Spleen (tissue), 11 donors: ENCODE measurements at regions not wholly inside any gene's neighbourhood (a gene's known extent, or its start where the extent isn't known, plus 50 kb on each side); places are given as distances from the start of the nearest gene placed in this dataset.
A peak's percentile ranks its signal among the peaks of the same experiment; 100 is the strongest.

Experiments
- DNase-seq: peaks from one replicate; pipeline ENCODE4 v3.0.0-alpha.2; 2020
- H3K27ac ChIP-seq, 8 donors: fragments of 200-600 bp; sonication (generic) in 7 of 8; 1 replicate in 4 of 8; 2 replicates in 4 of 8; pipeline versions ENCODE4 v1.5.0 to v1.8.0; 2016 to 2021; ENCODE audit warnings: inconsistent platforms in 4 of 8, mild to moderate bottlenecking in 4 of 8, moderate library complexity in 1 of 8
- H3K27me3 ChIP-seq, 7 donors: fragments of 200-600 bp; sonication (generic) in 6 of 7; replicated peaks in 1 of 7; 1 replicate in 4 of 7; 2 replicates in 3 of 7; pipeline versions ENCODE4 v1.5.0 to v1.8.0; 2016 to 2021; ENCODE audit warnings: inconsistent platforms in 3 of 7, mild to moderate bottlenecking in 1 of 7
- H3K36me3 ChIP-seq, 6 donors: fragments of 200-600 bp; sonication (generic) in 5 of 6; 1 replicate in 4 of 6; 2 replicates in 2 of 6; pipeline versions ENCODE4 v1.5.0 to v1.8.0; 2016 to 2021; ENCODE audit warnings: inconsistent platforms in 2 of 6
- H3K4me1 ChIP-seq, 6 donors: fragments of 200-600 bp; sonication (generic) in 5 of 6; 1 replicate in 3 of 6; 2 replicates in 3 of 6; pipeline versions ENCODE4 v1.5.0 to v1.8.0; 2016 to 2021; ENCODE audit warnings: inconsistent platforms in 3 of 6
- H3K4me3 ChIP-seq, 8 donors: fragments of 200-600 bp; sonication (generic) in 7 of 8; 1 replicate in 4 of 8; 2 replicates in 4 of 8; pipeline versions ENCODE4 v1.5.0 to v1.8.0; 2016 to 2021; ENCODE audit warnings: inconsistent platforms in 4 of 8, mild to moderate bottlenecking in 4 of 8, moderate library complexity in 2 of 8
- H3K9me3 ChIP-seq, 8 donors: fragments of 200-600 bp; sonication (generic) in 7 of 8; 1 replicate in 4 of 8; 2 replicates in 4 of 8; pipeline versions ENCODE4 v1.5.0 to v1.8.0; 2016 to 2021; ENCODE audit warnings: inconsistent platforms in 4 of 8
- POLR2A ChIP-seq, 3 donors: fragments of 450-650 bp; IDR thresholded peaks; one replicate each; pipeline ENCODE4 v1.5.1; 2017; ENCODE audit warnings: antibody characterized with exemption in 3 of 3, mild to moderate bottlenecking in 1 of 3
- POLR2AphosphoS5 ChIP-seq, 3 donors: sonication (generic); formaldehyde crosslinking; IDR thresholded peaks; one replicate each; pipeline ENCODE4 v1.5.1; 2017; ENCODE audit warnings: antibody characterized with exemption in 3 of 3
- WGBS, 5 donors: extraction: QIAGEN DNeasy Blood & Tissue Kit in 3 of 5; methylation state at CpG; one replicate each; pipeline versions ENCODE4 v1.1.5 to v1.1.7; 2013 to 2018; 5-methylcytosine and 5-hydroxymethylcytosine counted together
- intact Hi-C: fragments of 100-400 bp; cut with DNase I; formaldehyde crosslinking; loops from one replicate; pipeline ENCODE4 v1.15.0; 2023; ENCODE audit warnings: low total_unique reads
- TF ChIP-seq, protein P1 (sequence below), 11 experiments: fragments of 200-600 bp in 7 of 11; fragments of 450-650 bp in 4 of 11; sonication (generic) in 4 of 11; IDR thresholded peaks in 8 of 11; conservative IDR thresholded peaks in 3 of 11; 1 replicate in 7 of 11; 2 replicates in 4 of 11; pipeline versions ENCODE4 v1.4.0 to v1.8.0; 2016 to 2021; ENCODE audit warnings: antibody characterized with exemption in 11 of 11, inconsistent platforms in 4 of 11, mild to moderate bottlenecking in 1 of 11
- donor health status: healthy with polysubstance abuse.
- donor health status: DM: no; HTN: no; CAD: no; lungs with moderate emphysema.
- donor health status: DM: no; HTN: no; CAD: no.
- donor health status: Bipolar disorder and iron deficiency.
- donor health status: healthy.
- donor health status: DM: no; HTN: no; CAD: no.
- donor health status: DM: yes; HTN: yes; CAD: no.

DNA sequence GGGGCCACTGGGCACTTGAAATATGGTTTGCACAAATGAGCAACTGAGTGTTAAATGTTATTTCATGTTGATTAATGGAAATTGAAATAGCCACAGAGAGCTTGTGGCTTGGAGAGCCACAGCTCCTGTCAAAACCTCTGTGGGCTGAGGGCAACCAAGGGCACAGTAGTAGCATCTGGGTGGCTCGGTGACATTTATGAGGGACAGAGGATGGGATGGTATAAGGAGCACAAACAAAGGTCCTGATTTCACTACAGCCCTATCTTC lies 215.9 kb downstream of the SOX9 start:
- Histone ChIP-seq H3K36me3 (no peaks in the 10 kb centered on the region), H3K27ac (no peak overlapping the region), H3K4me3 (no peak overlapping the region), H3K4me1 (peaks cover 8 to 27% (median 16%) of the 10 kb centered on the region in 6 donors), H3K27me3 (peaks cover 0 to 94% (median 4%) of the 10 kb centered on the region in 7 donors), H3K9me3 (no peaks in the 10 kb centered on the region)
- TF ChIP-seq POLR2A (IDR thresholded peaks at IDR 0.05) (no peak), POLR2AphosphoS5 (IDR thresholded peaks at IDR 0.05) (no peak)
- TF ChIP-seq, protein P1, sequence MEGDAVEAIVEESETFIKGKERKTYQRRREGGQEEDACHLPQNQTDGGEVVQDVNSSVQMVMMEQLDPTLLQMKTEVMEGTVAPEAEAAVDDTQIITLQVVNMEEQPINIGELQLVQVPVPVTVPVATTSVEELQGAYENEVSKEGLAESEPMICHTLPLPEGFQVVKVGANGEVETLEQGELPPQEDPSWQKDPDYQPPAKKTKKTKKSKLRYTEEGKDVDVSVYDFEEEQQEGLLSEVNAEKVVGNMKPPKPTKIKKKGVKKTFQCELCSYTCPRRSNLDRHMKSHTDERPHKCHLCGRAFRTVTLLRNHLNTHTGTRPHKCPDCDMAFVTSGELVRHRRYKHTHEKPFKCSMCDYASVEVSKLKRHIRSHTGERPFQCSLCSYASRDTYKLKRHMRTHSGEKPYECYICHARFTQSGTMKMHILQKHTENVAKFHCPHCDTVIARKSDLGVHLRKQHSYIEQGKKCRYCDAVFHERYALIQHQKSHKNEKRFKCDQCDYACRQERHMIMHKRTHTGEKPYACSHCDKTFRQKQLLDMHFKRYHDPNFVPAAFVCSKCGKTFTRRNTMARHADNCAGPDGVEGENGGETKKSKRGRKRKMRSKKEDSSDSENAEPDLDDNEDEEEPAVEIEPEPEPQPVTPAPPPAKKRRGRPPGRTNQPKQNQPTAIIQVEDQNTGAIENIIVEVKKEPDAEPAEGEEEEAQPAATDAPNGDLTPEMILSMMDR (IDR thresholded peaks at IDR 0.05 in 8 of 11, conservative IDR thresholded peaks at IDR 0.05 in 3 of 11): no peak
- no peak for DNase-seq
- WGBS, 5 donors: 81 to 93% (median 89%) methylated on average over 1 of the region's 1 CpG
- intact Hi-C loops: no loop called here

DNA sequence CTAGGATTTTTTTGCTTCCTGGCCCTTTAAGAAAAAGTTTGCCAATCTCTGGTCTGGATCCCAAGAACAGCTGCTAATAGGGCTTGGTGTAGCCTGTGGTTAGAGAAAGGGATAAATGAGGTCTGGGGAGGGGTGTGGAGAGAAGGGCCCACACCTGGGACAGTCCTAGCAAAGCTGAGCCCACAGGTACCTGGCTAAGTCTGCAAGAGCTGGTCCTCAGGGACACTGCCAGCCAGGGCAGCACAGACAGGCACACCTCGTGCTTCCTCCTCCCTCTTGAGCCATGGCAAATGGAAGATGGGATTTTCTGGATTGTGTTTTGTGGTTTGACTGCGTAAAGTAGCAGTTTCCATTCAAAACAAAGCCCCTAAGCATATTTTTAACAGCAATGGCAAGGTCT lies 217.5 kb downstream of the SOX9 start:
- H3K4me3 ChIP-seq: no peak overlapping the region
- no peak for DNase-seq
- H3K4me1 ChIP-seq: peaks cover 8 to 27% (median 16%) of the 10 kb centered on the region in 6 donors
- 9 to 34% (median 24%) methylated on average over 2 of the region's 2 CpGs for WGBS, 5 donors
- intact Hi-C loops: no loop called here
- H3K27ac ChIP-seq: peak overlapping the region in 3 of 8 donors; percentile 14 to 38 (median 35)
- TF ChIP-seq POLR2A (IDR thresholded peaks at IDR 0.05) (no peak), POLR2AphosphoS5 (IDR thresholded peaks at IDR 0.05) (no peak)
- TF ChIP-seq, protein P1 (IDR thresholded peaks at IDR 0.05 in 8 of 11, conservative IDR thresholded peaks at IDR 0.05 in 3 of 11): no peak
- H3K27me3 ChIP-seq: peaks cover 0 to 95% (median 18%) of the 10 kb centered on the region in 7 donors
- H3K9me3 ChIP-seq: peaks cover 0 to 5% (median 0%) of the 10 kb centered on the region in 8 donors
- no peaks in the 10 kb centered on the region for H3K36me3 ChIP-seq

DNA sequence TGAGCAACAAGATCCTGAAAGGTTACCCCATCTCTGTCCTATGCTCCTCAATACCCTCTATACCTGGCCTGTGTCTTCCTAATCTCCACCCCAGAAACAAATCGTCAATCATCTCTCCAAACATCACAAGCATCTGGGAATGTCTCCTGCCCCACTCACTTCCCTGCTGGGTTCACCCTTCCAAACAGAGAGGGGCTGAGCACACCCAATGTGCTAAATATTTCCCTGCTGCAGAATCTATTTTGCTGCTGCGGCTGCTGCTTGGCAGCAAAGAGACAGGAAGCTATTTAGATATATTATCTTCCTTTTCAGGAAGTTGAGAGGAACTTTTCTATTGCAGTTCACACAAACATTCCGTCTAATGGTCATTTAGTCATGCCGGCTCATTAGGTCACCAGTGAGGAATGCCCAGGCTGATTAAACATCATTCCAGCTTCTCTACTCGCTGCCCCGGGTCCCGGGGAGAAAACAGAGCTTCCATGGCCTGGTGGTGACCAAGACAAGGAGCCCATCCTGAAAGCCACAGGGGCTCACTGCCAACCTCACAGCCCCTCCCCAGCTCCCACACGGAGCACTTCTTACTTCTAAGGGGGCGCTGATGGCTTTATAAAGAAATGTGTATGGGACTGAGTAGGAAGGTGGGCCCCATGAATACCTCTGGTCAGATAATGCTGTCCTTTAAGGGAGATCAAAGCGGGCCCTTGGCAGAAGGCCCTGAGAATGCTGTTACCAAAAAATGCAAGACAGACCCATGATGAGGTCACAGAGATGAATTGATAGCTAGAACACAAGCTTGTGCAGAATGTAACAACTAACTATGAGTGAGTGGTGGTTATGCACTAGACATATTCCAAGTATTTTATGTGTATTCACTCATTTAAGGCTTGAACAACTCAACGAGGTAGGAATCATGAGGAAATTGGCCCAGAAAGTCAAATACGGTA lies 218.3 kb downstream of the SOX9 start:
- no peaks in the 10 kb centered on the region for H3K36me3 ChIP-seq
- H3K4me3 ChIP-seq: no peak overlapping the region
- 23 to 30% (median 29%) methylated on average over 12 of the region's 12 CpGs for WGBS, 5 donors
- TF ChIP-seq POLR2AphosphoS5 (IDR thresholded peaks at IDR 0.05): peak in 1 of 3 donors; percentile 39
- TF ChIP-seq, protein P1 (IDR thresholded peaks at IDR 0.05 in 8 of 11, conservative IDR thresholded peaks at IDR 0.05 in 3 of 11): no peak
- intact Hi-C loops: no loop called here
- peak overlapping the region in 6 of 8 donors; percentile 8 to 55 (median 30) for H3K27ac ChIP-seq
- no peak for DNase-seq
- peaks cover 0 to 5% (median 0%) of the 10 kb centered on the region in 8 donors for H3K9me3 ChIP-seq
- peaks cover 8 to 27% (median 16%) of the 10 kb centered on the region in 6 donors for H3K4me1 ChIP-seq
- peaks cover 0 to 95% (median 19%) of the 10 kb centered on the region in 7 donors for H3K27me3 ChIP-seq

DNA sequence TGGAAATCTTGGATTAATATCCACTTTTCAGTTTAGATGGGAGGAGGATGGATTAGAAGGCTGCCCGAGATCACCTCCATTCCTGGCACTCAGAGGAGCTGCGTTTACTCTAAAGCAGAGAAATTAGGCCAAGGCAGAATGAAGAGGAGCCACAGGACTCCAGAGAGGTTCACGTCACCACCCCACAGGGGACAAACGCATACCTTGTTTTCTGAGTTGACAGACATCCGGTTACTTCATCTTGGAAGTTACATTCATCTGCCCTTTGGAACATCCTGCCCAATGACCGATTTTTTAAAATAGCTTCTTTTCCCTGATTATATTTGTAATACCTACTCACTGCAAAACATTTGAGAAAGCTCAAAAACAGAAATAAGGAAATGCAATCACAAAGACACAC lies 220.0 kb downstream of the SOX9 start:
- intact Hi-C loops: no loop called here
- H3K27ac ChIP-seq: no peak overlapping the region
- 70 to 91% (median 80%) methylated on average over 6 of the region's 6 CpGs for WGBS, 5 donors
- peaks cover 0 to 95% (median 16%) of the 10 kb centered on the region in 7 donors for H3K27me3 ChIP-seq
- DNase-seq: no peak
- H3K36me3 ChIP-seq: no peaks in the 10 kb centered on the region
- peaks cover 8 to 26% (median 16%) of the 10 kb centered on the region in 6 donors for H3K4me1 ChIP-seq
- TF ChIP-seq, protein P1 (IDR thresholded peaks at IDR 0.05 in 8 of 11, conservative IDR thresholded peaks at IDR 0.05 in 3 of 11): no peak
- TF ChIP-seq POLR2AphosphoS5 (IDR thresholded peaks at IDR 0.05): no peak
- TF ChIP-seq POLR2A (IDR thresholded peaks at IDR 0.05): no peak
- H3K9me3 ChIP-seq: peaks cover 0 to 5% (median 0%) of the 10 kb centered on the region in 8 donors
- H3K4me3 ChIP-seq: no peak overlapping the region
